ENCODE measurements at regions not wholly inside any gene's neighbourhood (a gene's known extent, or its start where the extent isn't known, plus 50 kb on each side); places are given as distances from the start of the nearest gene placed in this dataset.

DNA sequence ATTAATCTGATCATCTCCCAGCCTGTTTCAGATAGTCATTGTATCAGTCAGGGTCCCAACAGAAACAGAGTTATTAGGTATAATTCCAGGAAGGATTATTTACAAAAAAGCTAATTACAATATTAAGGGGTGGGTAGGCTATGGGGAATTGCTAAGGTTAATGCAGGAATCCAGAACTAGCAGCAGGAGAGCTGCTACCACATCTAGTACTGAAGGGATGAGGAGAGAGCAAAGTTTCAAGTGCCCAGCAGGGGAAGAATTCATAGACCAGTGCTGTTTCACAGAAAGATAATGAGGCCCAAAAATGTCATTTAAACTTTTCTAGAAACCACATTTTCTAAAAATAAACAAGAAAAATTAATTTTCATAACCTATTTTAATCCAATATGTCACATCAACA, 284.2 kb downstream of the HACE1 start:
- no peak for DNase-seq

DNA sequence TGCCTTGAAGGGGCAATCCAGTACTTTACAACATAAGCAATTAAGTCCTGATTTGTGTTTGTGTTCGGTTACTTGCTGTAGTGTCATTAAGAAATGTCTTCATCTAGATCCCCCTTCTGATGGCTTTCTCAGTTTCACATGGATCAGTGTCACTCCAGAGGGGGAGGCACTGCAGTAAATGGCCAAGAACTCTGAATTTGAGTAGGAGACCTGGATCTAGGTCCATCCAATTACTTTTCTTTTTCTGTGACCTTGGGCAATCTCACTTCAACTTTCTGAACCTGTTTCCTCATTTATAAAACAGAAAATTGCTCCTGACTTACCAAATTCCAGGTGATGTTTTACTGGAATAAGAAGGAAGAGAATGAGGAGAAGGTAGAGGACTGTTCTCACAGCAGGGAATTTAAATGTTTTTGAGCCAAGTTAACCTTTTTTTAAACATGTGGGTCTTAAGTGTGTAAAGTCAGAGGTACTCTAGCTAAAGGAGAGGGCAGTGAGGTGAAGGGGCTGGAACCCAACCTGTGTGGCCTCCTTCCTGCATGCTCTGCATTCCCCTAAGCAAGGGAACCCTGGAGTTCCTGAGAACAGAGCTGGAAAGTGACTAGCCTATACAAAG, 285.5 kb downstream of the HACE1 start:
- no peak for DNase-seq

DNA sequence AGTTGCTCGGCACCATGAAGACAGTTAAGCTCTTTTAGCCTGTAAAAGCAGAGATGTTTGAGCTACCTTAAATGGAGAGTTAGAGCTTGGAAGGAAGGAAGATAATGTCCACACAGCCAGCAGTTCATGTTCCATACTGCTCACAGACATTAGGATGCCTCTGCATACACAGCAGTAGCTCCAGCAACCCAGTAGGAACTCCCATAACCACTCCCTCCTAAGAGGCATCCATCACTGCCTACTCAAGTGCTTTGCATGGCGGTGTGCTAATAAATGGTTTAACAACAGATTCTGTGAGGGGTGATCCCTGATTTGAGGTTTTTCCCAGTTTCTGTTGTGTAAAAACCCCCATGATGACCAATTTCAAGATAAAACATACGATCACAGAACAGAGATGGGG, 286.4 kb downstream of the HACE1 start:
- DNase-seq, result no peak

DNA sequence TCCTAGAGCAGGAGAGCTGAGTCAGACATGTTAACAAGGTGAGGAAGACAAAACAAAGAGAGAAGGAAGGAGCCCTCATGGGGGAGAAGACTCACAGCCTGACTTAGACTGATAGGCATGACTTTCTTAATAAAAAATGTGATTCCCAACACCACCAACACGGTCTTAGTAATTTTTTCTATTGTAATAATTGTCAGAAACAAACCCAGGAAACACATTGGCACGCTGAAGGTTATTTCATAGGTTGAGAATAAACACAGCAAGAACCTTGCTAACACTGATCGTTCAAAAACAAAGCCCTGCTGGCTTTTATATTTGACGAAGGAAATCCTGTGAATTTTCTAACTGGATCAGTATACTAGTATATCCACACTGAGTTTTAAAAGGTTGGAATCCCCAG, 286.8 kb downstream of the HACE1 start:
- no peak for DNase-seq

DNA sequence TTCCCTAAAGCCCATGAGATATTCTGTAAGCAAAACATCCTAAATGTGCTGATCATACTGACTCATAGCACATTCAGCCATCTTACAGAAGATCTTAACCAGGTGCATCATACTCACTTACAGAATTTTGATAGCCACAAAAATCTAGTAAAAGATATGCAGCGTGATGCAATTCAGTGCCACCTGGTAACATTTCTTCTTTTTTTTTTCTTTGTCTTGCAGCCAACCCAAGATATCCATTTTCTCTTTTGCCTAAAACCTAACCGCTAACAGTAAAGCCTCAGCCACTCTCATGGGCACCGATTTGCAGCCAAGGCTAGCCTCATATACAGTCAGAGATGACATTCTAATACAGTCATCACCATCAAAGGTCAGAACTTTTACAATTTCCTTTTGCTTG, 293.3 kb downstream of the HACE1 start:
- DNase-seq, result no peak

DNA sequence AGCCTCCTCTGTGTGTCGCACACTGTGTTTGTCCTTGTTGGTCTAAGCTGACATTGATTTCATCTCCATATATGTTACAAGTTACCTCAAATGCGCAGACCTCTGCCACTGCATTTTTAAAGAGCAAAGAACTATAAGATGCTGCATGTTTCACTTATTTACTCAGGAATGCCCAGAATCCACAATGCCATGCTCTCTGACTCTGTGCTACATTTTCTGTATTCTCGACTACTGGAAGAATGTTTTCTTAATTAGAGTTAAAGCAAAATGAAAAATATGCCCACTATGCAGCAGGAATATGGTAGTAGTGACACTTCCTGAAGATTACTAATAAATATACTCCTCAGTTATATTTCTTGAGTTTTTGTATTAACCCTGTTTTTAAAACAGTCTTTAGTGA, 296.4 kb downstream of the HACE1 start:
- no peak for DNase-seq

DNA sequence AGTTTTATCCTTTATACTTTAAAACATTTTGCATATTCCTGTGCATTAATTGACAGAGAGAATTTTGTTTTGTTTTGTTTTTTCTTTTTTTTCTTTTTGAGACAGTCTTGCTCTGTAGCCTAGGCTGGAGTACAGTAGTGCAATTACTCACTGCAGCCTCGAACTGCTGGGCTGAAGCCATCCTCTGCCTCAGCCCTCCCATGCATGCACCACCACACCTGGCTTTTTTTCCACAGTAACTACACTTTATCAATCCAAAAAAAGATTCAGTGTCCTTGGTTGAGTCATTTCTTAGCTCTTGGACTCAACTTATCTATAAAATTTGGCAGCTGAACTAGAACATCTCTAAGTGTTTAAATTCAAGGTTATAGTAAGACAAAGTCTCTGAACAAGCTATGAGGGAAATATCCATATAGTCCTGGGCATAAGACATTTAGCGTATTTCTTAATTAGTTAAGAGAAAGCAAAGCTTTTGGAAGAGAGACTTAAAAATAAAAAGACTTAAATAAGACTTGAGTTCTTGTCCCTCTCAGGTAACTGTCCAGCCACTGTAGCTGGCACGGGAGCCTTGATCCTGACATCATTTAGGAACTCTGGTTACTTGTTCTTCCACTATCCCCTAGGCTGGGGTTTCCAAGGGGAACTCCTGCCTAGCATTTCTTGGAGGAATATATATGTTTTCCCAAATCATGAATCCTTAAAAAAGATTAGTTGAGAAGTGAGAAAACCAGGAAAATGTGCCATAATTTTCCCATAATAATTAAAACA, 300.1 kb downstream of the HACE1 start:
- no peak for DNase-seq

DNA sequence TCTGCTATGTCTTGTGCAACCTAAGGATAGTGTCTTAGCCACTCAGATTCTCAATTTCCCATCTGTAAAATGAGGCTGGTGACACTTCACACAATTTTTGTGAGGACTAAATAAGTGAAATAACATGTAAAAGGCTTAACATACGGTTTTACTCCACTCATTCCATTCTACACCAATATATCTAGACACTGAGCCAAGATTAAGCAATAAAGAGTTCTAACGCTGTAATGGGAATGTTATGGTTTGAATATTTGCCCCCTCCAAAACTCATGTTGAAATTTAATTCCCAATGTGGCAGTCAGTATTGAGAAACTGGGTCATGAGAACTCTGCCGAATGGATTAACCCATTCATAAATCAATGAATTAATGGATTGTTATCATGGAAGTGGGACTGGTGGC, 301.0 kb downstream of the HACE1 start:
- peak; percentile 38 to 48 for DNase-seq

DNA sequence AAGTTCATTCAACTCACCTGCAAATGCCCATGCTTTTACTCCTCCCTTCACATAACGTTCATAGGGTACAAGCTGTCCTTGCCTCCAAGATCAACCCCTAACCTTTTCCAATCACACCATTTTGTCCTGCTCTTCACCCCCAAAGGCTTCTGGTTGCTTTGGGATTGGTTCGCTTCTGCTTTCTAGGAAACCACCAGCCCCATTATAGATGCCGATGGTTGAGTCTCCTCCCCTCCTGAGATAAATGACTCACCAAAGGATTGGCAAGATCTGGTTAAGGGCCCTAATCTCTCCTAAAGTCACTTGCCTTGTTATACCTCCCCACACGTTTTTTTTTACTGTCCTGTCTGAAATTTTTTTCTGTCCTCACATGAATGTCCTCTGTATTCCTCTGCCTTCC, 311.4 kb downstream of the HACE1 start:
- DNase-seq, result no peak

DNA sequence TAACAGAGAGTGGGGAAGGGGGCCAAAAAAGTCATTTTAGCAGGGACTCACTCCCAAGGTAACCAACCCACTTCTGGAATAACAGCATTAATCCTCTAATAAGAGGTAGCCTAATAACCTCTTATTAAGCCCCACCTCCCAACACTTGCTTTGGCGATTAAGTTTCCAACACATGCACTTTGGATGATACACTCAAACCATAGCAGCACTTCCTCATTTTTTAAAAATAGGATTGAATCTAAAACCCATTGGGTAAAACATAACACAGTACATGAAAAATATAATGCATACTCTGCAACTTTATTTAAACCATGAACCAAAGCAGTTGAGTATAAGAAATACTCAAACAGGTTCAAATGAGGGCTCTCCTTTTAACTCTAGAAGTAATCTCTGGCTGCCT, 318.3 kb downstream of the HACE1 start:
- no peak for DNase-seq

DNA sequence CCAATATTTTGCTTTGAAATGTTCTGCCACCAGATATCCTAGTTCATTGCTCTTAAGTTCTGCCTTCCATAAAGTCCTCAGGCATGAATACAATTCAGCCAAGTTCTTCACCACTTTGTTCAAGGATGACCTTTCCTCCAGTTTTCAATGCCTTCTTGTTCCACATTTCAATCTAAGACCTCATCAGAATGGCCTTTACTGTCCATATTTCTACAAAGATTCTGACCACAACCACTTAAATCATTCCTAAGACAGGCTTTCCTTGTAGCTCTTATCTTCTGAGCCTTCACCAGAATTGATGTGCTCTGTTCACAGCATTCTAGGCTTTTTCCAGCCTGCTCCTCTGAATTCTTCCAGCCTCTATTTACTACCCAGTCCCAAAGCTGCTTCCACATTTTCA, 319.0 kb downstream of the HACE1 start:
- DNase-seq, result no peak

DNA sequence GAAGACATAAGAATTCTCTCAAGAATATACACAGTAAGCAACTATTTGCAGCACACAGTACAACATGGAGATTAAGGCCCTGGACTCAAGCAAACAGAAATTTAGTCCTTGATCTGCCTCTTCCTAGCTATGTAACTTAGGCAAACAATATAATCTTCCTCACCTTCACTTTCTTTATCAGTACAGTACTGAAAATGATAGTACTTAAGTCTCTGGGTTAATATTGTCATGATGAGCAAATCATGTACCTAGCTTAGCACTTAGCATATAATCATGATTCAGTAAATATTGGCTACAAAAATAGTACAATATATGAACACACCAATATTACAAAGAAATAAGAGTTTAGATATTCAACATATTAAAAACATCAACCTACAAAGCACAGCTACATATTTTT, 320.5 kb downstream of the HACE1 start:
- DNase-seq, result no peak

DNA sequence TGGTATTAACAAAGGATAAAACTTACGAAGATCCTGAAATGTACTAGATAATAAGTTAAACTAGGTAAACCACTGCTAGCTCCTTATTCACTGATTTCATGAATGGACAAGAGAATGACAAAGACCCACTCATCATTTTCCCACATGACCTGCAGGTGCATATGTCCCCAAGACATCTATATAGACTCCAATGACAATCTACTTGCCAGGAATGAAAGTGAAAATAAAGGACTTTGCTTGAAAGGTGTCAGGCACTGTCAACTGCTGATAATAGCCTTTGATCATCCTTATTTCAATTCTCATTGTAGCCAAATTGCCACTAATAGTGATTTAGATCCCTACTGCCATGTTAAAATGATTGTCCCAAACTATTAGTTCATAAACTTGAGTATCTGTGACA, 321.8 kb downstream of the HACE1 start:
- DNase-seq, result no peak

DNA sequence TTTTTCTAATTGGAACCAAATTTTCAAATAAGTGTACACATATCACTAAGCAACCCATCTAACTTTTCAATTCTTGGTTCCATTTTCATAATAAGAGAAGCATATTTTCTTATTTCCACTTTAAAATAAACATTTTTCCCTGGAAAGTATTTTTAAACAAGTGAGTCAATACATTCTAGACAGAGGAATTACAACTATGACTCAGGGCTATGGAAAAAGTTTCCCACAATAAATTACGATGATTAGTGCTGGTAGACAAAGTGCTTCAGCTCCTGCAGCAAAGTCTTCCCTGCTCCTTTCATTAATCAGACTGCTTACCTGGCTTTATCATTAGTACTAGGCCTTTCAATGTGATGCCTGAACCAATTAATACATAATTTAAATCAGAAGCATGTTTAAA, 322.5 kb downstream of the HACE1 start:
- no peak for DNase-seq

DNA sequence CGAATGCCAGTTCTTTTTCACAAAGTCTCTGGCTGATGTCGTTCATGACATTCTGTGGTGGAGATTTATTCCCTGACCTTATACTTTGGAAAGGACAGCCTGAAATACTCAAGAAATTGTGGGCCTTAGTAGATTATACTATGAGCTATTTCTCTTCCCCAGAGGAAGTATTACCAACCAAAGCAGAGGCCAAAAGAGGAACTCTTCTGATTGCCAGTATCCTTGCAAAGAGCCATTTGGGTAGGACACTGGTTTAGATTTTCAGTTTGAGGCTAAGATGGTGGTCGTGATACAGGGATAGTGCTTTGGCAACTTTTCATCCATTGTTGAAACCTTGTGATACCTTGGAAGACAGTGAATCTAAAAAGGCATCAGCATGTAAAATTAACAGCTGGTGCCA, 327.3 kb downstream of the HACE1 start:
- DNase-seq, result no peak

DNA sequence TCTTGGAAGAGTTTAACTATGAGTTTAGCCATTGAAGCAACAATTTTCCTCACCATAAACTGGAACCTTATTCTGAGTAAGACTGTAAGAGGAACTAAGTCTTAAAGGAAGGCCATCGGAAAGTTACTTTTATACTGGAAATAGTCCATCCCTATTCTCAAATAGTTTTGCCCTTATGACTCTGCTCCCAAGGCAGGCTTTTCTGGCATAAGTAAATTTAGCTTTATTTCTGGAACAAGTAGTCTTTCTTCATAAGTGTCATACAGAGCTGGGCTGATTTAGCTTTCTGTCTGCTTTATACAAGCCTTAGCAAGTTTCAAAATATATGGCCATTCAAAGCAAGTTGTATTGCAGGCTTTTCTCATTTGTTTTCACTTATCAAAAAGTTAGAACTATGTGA, 328.1 kb downstream of the HACE1 start:
- DNase-seq, result no peak

DNA sequence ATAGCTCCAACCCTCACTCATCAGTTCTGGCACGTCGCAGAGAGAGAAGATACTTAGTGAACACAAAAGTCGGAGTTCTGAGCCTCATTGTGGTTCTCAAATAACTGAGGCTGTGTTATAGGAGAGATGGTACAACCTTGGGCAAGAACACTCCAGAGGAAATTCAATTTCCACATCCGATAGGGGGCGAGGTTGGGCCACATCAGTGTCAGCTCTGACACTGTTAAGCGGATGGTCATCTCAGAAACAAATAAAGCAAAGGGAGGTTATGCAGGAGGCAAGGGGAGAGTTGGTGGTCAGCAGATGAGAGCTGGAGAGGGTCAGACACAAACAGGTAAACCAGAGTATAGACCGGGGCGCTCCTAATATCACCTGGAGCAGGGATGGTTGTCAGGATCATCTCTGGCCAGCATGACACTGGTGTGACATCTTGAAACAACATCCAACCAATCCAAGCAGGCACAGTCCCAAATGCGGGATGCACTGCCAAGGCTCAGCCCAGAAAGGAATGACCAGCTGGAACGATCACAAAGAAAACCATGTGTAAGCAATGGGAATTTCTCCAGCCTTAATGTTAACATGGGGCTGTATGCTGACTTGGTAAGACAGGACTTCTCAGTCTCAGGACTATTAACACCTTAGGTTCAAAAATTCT, 331.8 kb downstream of the HACE1 start:
- DNase-seq, result peak; percentile 42 to 50

DNA sequence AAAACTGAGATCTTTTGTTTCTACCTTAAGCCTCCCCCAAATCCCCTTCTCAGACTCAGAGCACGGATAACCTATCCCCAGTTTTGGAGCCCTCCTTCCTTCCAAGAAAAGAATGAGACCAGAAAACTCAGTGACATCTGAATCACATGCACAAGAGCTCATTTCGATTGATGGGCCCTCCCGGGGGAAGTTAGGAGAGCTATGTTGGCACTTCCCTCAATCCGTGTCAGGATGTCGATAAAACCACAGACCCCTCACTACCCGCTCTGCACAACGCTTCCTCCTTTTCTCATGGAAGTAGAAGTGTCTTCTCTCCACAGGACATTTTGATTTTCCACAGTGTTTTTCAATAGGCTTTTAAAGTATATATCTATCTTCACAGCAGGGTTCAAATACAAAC, 332.4 kb downstream of the HACE1 start:
- DNase-seq, result no peak

DNA sequence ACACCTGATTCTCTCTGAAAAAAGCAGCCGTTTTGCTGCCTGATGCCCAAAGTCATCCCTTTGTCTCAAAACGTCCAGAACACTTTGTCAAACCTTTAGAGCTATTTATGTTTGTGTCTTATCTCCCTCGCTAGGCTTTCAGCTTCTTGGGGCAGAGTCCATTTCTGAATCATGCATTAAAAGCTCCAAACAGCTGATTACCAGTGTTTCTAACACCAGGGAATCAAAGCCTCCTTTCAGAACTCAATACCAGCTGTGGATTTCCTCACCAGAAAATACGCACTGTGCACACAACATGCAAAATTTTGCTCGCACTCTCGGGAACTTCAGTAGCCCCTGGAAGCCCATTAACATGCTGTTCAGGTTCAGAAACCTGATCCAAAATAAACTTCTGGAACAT, 333.3 kb downstream of the HACE1 start:
- DNase-seq, result peak in 1 of 2 donors; percentile 11

DNA sequence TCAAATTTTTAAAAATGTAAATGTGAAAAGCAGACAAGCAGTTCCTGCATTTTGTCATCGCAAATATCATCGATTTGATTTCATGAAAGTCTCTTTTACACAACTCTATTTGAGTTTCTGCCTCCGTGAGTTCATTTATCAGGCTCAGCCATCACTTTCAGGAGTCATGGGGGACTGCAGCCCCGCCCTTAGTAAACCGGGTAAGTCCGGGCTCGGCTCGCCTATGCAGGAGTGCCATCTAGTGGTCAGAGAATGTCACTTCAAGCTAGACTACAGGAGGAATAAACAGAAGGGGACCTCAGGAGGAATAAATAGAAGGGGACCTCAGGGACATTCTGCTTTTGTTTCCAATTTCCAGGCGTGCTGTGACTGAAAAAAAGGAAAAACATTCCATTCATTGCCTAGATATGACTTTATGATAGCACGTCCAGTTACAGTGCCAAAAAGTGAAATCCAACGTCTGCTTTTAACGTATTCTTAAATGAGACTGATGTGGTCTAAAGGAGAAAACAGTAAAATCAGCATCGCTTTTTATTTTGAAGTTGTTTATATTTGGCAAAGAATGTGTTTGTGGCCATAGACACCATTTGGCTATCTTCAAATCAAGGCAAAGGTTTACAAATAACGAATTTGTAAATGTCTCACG, 333.9 kb downstream of the HACE1 start:
- peak; percentile 62 to 71 for DNase-seq

DNA sequence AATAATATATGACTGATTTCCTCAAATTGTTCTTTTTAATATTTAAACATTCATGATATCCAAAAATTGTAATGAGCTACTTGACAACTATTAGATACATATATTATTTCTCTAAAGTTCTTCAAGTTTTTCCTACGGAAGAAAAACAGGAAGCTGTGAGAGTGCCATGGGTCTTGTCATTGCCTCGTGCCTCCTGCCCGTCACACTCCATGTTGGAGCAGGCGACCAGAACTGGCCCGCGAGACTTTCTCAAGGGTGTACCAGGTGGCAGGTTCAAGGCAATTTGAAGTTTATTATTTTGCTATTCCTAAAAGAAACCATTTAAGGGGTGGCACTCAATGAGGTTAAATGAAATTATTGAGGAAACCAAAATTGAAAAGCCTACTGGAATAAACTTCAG, 337.2 kb downstream of the HACE1 start:
- DNase-seq, result no peak

DNA sequence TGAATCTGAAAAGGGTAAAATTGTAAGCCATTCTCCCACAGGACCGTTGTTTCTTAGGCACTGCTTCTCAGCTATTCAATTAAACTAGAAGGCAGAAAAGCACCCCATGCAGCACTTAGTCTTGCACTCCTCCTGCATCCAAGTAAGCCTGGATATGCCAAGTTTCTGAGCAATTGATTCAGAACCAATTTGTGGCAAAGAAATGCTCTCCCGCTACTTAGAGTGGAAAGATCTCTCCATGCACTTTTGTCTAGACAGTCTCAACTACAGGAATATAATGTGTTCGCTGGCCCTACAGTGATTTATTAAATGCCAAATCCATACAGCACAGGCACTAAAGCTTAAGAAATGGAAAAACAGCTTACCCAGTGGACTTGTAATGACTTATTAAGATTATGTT, 338.5 kb downstream of the HACE1 start:
- DNase-seq, result no peak

DNA sequence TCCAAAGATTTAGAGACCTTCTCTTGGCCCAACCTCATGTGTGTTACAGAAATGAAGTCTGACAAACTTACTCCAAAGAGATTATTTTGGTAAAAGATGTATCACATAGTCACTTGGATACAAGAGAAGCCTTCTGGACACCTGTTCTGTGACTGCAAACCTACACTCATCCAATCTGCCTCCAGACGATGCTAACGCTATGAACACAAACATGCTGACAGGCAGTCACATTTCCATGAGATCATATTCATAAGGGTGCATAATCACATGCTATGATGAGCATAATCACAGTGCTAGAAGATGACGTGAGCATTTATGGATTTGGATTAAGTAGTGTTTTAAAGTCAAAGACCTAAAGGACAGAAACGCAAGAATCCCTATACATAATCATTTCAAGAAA, 340.2 kb downstream of the HACE1 start:
- no peak for DNase-seq
